ENCODE measurements at regions not wholly inside any gene's neighbourhood (a gene's known extent, or its start where the extent isn't known, plus 50 kb on each side); places are given as distances from the start of the nearest gene placed in this dataset.

- DNase-seq: no peak
Measured at GRCh38 chr13:82822935-82823334, 1059.3 kb downstream of the SLITRK1 start.

- DNase-seq: no peak
Measured at GRCh38 chr13:82817133-82817532, 1065.1 kb downstream of the SLITRK1 start.

GRCh38 chr13:82815791-82816190 is 1066.5 kb downstream of the SLITRK1 start:
- no peak for DNase-seq

DNA sequence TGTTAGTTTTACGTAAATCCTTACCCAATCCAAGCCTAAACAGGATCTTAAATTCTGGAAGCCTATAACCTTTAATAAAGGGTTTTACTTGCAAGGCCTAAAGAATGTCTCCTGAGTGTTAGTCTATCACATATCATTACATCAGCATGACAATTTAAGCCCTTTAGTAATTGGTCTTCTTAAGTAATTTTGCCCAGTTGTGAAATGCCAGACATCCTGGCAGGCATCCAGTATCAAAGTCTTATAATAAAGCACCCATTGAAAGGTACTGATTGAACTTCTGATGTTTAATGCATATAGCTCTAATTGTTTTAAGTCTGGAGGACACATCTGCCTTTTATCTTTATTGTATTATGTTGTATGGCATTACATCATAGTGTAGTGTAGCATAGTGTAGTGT is 1078.9 kb downstream of the SLITRK1 start:
- DNase-seq: no peak

- DNase-seq: no peak
Measured at GRCh38 chr13:82802528-82802927, 1079.7 kb downstream of the SLITRK1 start.

DNA sequence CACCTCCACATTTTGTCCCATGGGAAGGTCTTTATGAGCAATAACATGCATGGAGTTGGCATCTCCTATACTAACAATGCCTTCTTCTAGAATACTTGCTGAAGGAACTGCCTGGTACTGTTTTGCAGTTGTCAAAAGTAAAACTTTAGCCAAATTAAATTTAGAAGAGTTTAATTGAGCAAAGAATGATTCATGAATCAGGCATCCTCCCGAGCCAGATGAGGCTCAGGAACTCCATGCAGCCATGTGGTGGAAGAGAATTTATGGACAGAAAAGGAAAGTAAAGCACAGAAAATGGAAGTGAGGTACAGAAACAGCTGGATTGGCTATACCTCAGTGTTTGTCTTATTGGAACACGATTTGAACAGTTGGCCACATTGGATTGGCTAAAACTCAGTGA is 1081.9 kb downstream of the SLITRK1 start:
- DNase-seq: no peak

- no peak for DNase-seq
Measured at GRCh38 chr13:82797876-82798275, 1084.4 kb downstream of the SLITRK1 start.

GRCh38 chr13:82791035-82791434 is 1091.2 kb downstream of the SLITRK1 start:
- no peak for DNase-seq

- DNase-seq: no peak
Measured at GRCh38 chr13:82772816-82773215, 1109.5 kb downstream of the SLITRK1 start.

GRCh38 chr13:82766732-82767321 is 1115.4 kb downstream of the SLITRK1 start:
- no peak for DNase-seq

- no peak for DNase-seq
Measured at GRCh38 chr13:82758044-82758443, 1124.2 kb downstream of the SLITRK1 start.

DNA sequence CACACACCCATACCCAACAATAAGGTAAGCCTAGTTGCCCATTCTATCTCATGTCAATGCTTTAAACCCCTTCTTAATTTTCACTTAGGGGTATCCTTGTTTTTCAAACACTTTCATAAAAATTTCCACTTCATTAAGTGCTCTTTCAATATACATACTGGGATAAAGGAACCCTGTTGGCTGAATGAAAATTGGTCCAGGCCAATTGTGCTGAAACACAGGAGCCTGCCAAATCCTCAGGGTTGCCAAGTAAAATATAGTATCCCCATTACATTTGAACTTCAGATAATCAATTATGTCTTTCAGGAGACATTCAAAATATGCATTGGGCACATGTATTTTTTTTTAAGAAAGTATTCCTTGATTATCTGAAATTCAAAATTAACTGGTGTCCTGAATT is 1131.1 kb downstream of the SLITRK1 start:
- DNase-seq: no peak

GRCh38 chr13:82749551-82749950 is 1132.7 kb downstream of the SLITRK1 start:
- DNase-seq: no peak

- DNase-seq: no peak
Measured at GRCh38 chr13:82747958-82748357, 1134.3 kb downstream of the SLITRK1 start.

GRCh38 chr13:82747291-82747690 is 1135.0 kb downstream of the SLITRK1 start:
- DNase-seq: no peak

DNA sequence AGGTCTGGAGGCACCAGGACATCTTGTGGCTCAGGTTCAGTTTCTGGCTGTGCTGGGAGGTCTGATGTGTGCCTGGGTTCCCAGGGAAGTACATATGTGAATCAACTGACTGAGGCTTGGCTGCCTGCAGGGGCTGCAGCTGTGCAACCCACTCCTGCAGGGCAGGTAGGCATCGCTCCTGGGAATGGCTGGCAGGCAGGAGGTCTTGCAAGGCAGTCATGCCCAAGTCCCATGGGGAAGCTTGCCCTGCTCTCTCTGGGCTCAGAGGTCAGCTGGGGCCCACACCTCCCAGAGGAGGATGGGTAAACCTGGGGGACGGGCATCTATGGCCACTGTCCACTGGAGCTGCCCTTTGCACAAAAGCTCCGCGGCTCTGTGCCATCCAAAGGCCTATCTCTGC is 1141.8 kb downstream of the SLITRK1 start:
- DNase-seq: no peak

DNA sequence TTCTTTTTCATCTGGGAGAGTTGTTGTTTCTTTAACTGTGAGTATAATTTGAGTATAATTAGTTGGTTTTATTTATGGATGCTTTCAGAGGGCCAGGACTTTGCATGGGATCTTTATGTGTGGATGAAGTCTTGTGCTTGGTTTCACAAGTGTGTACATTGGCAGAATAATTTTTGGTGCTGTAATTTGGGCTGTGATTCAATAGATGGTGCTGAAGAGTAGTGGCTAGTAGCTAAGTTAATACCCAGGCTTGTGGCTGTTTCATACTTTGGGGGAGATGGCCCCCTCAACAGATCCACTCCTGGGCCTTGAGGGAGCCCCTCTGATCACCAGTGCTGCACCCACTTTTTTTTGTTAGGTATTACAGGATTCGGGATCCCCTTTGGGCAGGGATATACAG is 1142.4 kb downstream of the SLITRK1 start:
- no peak for DNase-seq

GRCh38 chr13:82729401-82729800 is 1152.9 kb downstream of the SLITRK1 start:
- DNase-seq: no peak

- DNase-seq: no peak
Measured at GRCh38 chr13:82720986-82721385, 1161.3 kb downstream of the SLITRK1 start.

- no peak for DNase-seq
Measured at GRCh38 chr13:82719987-82720386, 1162.3 kb downstream of the SLITRK1 start.

- DNase-seq: peak in 5 of 56 donors; percentile 1 to 50 (median 5)
Measured at GRCh38 chr13:82717249-82717648, 1165.0 kb downstream of the SLITRK1 start.

- DNase-seq: no peak
Measured at GRCh38 chr13:82713687-82714405, 1168.4 kb downstream of the SLITRK1 start.

DNA sequence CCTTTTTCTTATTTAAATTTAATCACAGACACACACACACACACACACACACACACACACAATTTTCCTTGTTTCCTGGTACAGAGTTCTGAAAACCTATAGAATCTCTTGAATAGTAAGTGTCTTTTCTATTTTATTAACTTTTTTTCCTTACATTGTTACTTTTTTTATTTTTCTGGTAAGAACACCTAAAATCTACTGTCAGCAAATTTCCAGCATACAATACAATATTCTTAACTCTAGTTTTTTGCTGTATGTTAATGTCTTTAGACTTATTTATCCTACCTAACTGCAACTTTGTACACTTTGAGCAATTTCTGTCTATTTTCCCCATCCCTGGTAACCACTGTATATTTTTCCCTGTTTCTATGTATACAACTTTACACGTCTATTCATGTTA is 1179.8 kb downstream of the SLITRK1 start:
- DNase-seq: no peak
